Mesenchymal stem cell (in vitro differentiated cells and primary cell): ENCODE measurements at regions not wholly inside any gene's neighbourhood (a gene's known extent, or its start where the extent isn't known, plus 50 kb on each side); places are given as distances from the start of the nearest gene placed in this dataset.

Experiments used
- DNase-seq: peaks from one replicate; pipeline ENCODE4 v3.0.0-alpha.2; 2013
- H2AFZ ChIP-seq: one replicate; pipeline ENCODE4 v1.6.1; 2013; ENCODE audit warnings: low read depth, mild to moderate bottlenecking, control low read depth, inconsistent platforms, low read length, moderate library complexity
- H2AK5ac ChIP-seq: 2 replicates; pipeline ENCODE4 v1.6.1; 2013; ENCODE audit warnings: low read length, moderate library complexity, mild to moderate bottlenecking, inconsistent platforms; ENCODE audit not compliant: severe bottlenecking
- H2BK120ac ChIP-seq: one replicate; pipeline ENCODE4 v1.6.1; 2013; ENCODE audit warnings: low read depth, mild to moderate bottlenecking, inconsistent platforms, low read length, moderate library complexity
- H2BK12ac ChIP-seq, 2 experiments: one replicate each; pipeline ENCODE4 v1.6.1; 2013; ENCODE audit warnings: inconsistent platforms in 2 of 2, low read length in 2 of 2, mild to moderate bottlenecking in 2 of 2, moderate library complexity in 2 of 2, control low read depth in 1 of 2
- H2BK15ac ChIP-seq: one replicate; pipeline ENCODE4 v1.6.1; 2013; ENCODE audit warnings: mild to moderate bottlenecking, low read depth, inconsistent platforms; ENCODE audit not compliant: poor library complexity, severe bottlenecking
- H2BK5ac ChIP-seq: 2 replicates; pipeline ENCODE4 v1.6.1; 2013; ENCODE audit warnings: low read depth, mild to moderate bottlenecking, low read length, control low read depth, inconsistent platforms; ENCODE audit not compliant: poor library complexity, severe bottlenecking
- H3K14ac ChIP-seq, 2 experiments: one replicate each; pipeline ENCODE4 v1.6.1; 2013; ENCODE audit warnings: inconsistent platforms in 2 of 2, low read length in 2 of 2, control low read depth in 1 of 2, mild to moderate bottlenecking in 1 of 2, moderate library complexity in 1 of 2
- H3K18ac ChIP-seq, 2 experiments: one replicate each; pipeline ENCODE4 v1.6.1; 2013; ENCODE audit warnings: inconsistent platforms in 2 of 2, low read length in 2 of 2, control low read depth in 1 of 2, low read depth in 1 of 2, mild to moderate bottlenecking in 1 of 2
- H3K23ac ChIP-seq, 2 experiments: one replicate each; pipeline ENCODE4 v1.6.1; 2013; ENCODE audit warnings: inconsistent platforms in 2 of 2, low read length in 2 of 2, mild to moderate bottlenecking in 2 of 2, moderate library complexity in 2 of 2, control low read depth in 1 of 2
- H3K27ac ChIP-seq: 2 replicates; pipeline ENCODE4 v1.5.1; 2013; ENCODE audit warnings: mild to moderate bottlenecking, moderate library complexity, low read length, control low read depth, inconsistent platforms; ENCODE audit not compliant: poor library complexity, severe bottlenecking
- H3K27me3 ChIP-seq, 2 experiments: 2 replicates each; pipeline versions ENCODE4 v1.6.1 to v1.7.0; 2013; ENCODE audit warnings: low read length in 2 of 2, mild to moderate bottlenecking in 2 of 2, moderate library complexity in 2 of 2, control low read depth in 1 of 2, inconsistent platforms in 1 of 2; ENCODE audit not compliant: control insufficient read depth in 1 of 2, insufficient read depth in 1 of 2
- H3K36me3 ChIP-seq, 2 experiments: 2 replicates each; pipeline versions ENCODE4 v1.6.1 to v1.7.0; 2013; ENCODE audit warnings: low read length in 2 of 2, control low read depth in 1 of 2, inconsistent platforms in 1 of 2, low read depth in 1 of 2, mild to moderate bottlenecking in 1 of 2; ENCODE audit not compliant: insufficient read depth in 2 of 2, control insufficient read depth in 1 of 2
- H3K4ac ChIP-seq, 2 experiments: one replicate each; pipeline ENCODE4 v1.6.1; 2013; ENCODE audit warnings: inconsistent platforms in 2 of 2, low read length in 2 of 2, mild to moderate bottlenecking in 2 of 2, moderate library complexity in 2 of 2, control low read depth in 1 of 2, low read depth in 1 of 2
- H3K4me1 ChIP-seq: 2 replicates; pipeline ENCODE4 v1.6.1; 2013; ENCODE audit warnings: low read depth, low read length, control low read depth; ENCODE audit not compliant: control insufficient read depth, insufficient read depth
- H3K4me2 ChIP-seq: 2 replicates; pipeline ENCODE4 v1.6.1; 2013; ENCODE audit warnings: low read length, mild to moderate bottlenecking, inconsistent platforms; ENCODE audit not compliant: poor library complexity, severe bottlenecking
- H3K4me3 ChIP-seq, 2 experiments: 2 replicates each; pipeline versions ENCODE4 v1.5.1 to v1.7.0; 2013; ENCODE audit warnings: low read length in 2 of 2, mild to moderate bottlenecking in 2 of 2, control low read depth in 1 of 2, low read depth in 1 of 2; ENCODE audit not compliant: insufficient read depth in 1 of 2
- H3K79me1 ChIP-seq: replicated peaks from 2 replicates; pipeline ENCODE4 v1.6.1; 2013; ENCODE audit warnings: mild to moderate bottlenecking, control low read depth, low read length, inconsistent platforms; ENCODE audit not compliant: poor library complexity, severe bottlenecking
- H3K9ac ChIP-seq: 2 replicates; pipeline ENCODE4 v1.7.0; 2013; ENCODE audit warnings: mild to moderate bottlenecking, low read length, moderate library complexity
- H3K9me3 ChIP-seq: 2 replicates; pipeline ENCODE4 v1.7.0; 2013; ENCODE audit warnings: mild to moderate bottlenecking, low read length; ENCODE audit not compliant: control insufficient read depth
- H4K8ac ChIP-seq: one replicate; pipeline ENCODE4 v1.6.1; 2013; ENCODE audit warnings: inconsistent platforms, mild to moderate bottlenecking, low read length, moderate library complexity
- H4K91ac ChIP-seq: one replicate; pipeline ENCODE4 v1.6.1; 2013; ENCODE audit warnings: mild to moderate bottlenecking, low read length, inconsistent platforms
- WGBS: methylation state at CpG from one replicate; pipeline ENCODE4 v1.1.7; 2013; ENCODE audit warnings: mixed read lengths; 5-methylcytosine and 5-hydroxymethylcytosine counted together

- H3K23ac ChIP-seq, result no peak overlapping the region
- H3K36me3 ChIP-seq, result peaks cover 0 to 3% of the 10 kb centered on the region in 2 experiments
- H3K4me3 ChIP-seq, result no peak overlapping the region
- no peak overlapping the region for H4K91ac ChIP-seq
- no peak overlapping the region for H2AFZ ChIP-seq
- H3K14ac ChIP-seq, result no peak overlapping the region
- H3K4me2 ChIP-seq, result no peak overlapping the region
- no peak overlapping the region for H3K27ac ChIP-seq
- H2BK120ac ChIP-seq, result no peak overlapping the region
- peaks cover 7% of the 10 kb centered on the region for H3K4me1 ChIP-seq
- 96% methylated on average over 2 of the region's 2 CpGs for WGBS
- no peak overlapping the region for H2BK15ac ChIP-seq
- H4K8ac ChIP-seq, result no peak overlapping the region
- H3K9ac ChIP-seq, result no peak overlapping the region
- no peak for DNase-seq
- H2AK5ac ChIP-seq, result no peak overlapping the region
- no peaks in the 10 kb centered on the region for H3K9me3 ChIP-seq
- H2BK5ac ChIP-seq, result no peak overlapping the region
- no peaks in the 10 kb centered on the region for H3K79me1 ChIP-seq
- H3K27me3 ChIP-seq, result peaks cover 0 to 24% of the 10 kb centered on the region in 2 experiments
- H3K4ac ChIP-seq, result no peak overlapping the region
- no peak overlapping the region for H2BK12ac ChIP-seq
- no peak overlapping the region for H3K18ac ChIP-seq
These were observed 258.1 kb downstream of the RPS24 start for GRCh38 chr10:78291722-78292121.

GRCh38 chr10:78292250-78292981 is 258.8 kb downstream of the RPS24 start:
- peaks cover 7% of the 10 kb centered on the region for H3K4me1 ChIP-seq
- H2AFZ ChIP-seq, result no peak overlapping the region
- no peak overlapping the region for H3K23ac ChIP-seq
- H4K8ac ChIP-seq, result peak overlapping the region; percentile 29
- H2BK120ac ChIP-seq, result no peak overlapping the region
- no peaks in the 10 kb centered on the region for H3K9me3 ChIP-seq
- no peak overlapping the region for H3K4me2 ChIP-seq
- no peak overlapping the region for H2BK5ac ChIP-seq
- H3K27ac ChIP-seq, result no peak overlapping the region
- H4K91ac ChIP-seq, result no peak overlapping the region
- no peak overlapping the region for H3K4ac ChIP-seq
- H3K27me3 ChIP-seq, result peaks cover 0 to 24% of the 10 kb centered on the region in 2 experiments
- H2BK15ac ChIP-seq, result no peak overlapping the region
- 87% methylated on average over 10 of the region's 10 CpGs for WGBS
- no peak overlapping the region for H3K14ac ChIP-seq
- no peaks in the 10 kb centered on the region for H3K79me1 ChIP-seq
- H2AK5ac ChIP-seq, result no peak overlapping the region
- no peak overlapping the region for H3K9ac ChIP-seq
- DNase-seq, result no peak
- H2BK12ac ChIP-seq, result no peak overlapping the region
- H3K4me3 ChIP-seq, result no peak overlapping the region
- H3K18ac ChIP-seq, result peak overlapping the region in 1 of 2 experiments; percentile 35
- peaks cover 0 to 3% of the 10 kb centered on the region in 2 experiments for H3K36me3 ChIP-seq

- Histone ChIP-seq H4K91ac (no peak overlapping the region), H2BK12ac (no peak overlapping the region), H3K4me1 (peaks cover 7% of the 10 kb centered on the region), H3K27ac (no peak overlapping the region), H3K4me3 (no peak overlapping the region), H2BK15ac (no peak overlapping the region), H3K79me1 (no peaks in the 10 kb centered on the region), H3K36me3 (no peaks in the 10 kb centered on the region), H3K9ac (no peak overlapping the region), H3K27me3 (peaks cover 0 to 24% of the 10 kb centered on the region in 2 experiments), H3K9me3 (no peaks in the 10 kb centered on the region), H4K8ac (peak overlapping the region; percentile 29), H3K14ac (no peak overlapping the region), H3K4ac (peak overlapping the region in 1 of 2 experiments; percentile 57), H2BK120ac (no peak overlapping the region), H3K4me2 (no peak overlapping the region), H2AK5ac (no peak overlapping the region), H2AFZ (no peak overlapping the region), H2BK5ac (no peak overlapping the region), H3K18ac (peak overlapping the region in 1 of 2 experiments; percentile 35), H3K23ac (no peak overlapping the region)
- 48% methylated on average over 11 of the region's 11 CpGs for WGBS
- no peak for DNase-seq
These were observed 259.6 kb downstream of the RPS24 start for GRCh38 chr10:78292982-78293865.

GRCh38 chr10:78295242-78295641 is 261.6 kb downstream of the RPS24 start:
- Histone ChIP-seq H3K79me1 (no peaks in the 10 kb centered on the region), H3K4me2 (no peak overlapping the region), H2BK120ac (no peak overlapping the region), H3K4me1 (peaks cover 7% of the 10 kb centered on the region), H3K18ac (no peak overlapping the region), H3K4ac (no peak overlapping the region), H3K14ac (no peak overlapping the region), H2BK5ac (no peak overlapping the region), H2BK12ac (no peak overlapping the region), H3K36me3 (no peaks in the 10 kb centered on the region), H3K9me3 (no peaks in the 10 kb centered on the region), H2AFZ (no peak overlapping the region), H2AK5ac (no peak overlapping the region), H3K23ac (no peak overlapping the region), H2BK15ac (no peak overlapping the region), H3K4me3 (no peak overlapping the region), H4K8ac (no peak overlapping the region), H3K27me3 (peaks cover 0 to 12% of the 10 kb centered on the region in 2 experiments), H3K27ac (no peak overlapping the region), H4K91ac (no peak overlapping the region), H3K9ac (no peak overlapping the region)
- DNase-seq, result no peak
- 97% methylated on average over 7 of the region's 7 CpGs for WGBS
